K562 (cell line): ENCODE measurements at regions not wholly inside any gene's neighbourhood (a gene's known extent, or its start where the extent isn't known, plus 50 kb on each side); places are given as distances from the start of the nearest gene placed in this dataset.

ENCODE experiments used
- ATAC-seq: fragments of 200-7000 bp; cut with Tn5 transposase; 3 replicates; pipeline ENCODE4 v1.9.1; 2020; ENCODE audit warnings: moderate library complexity
- BruUV-seq: library from RNA; stranded (reverse); fragments of 400-500 nt; replicated peaks from 2 replicates; lab custom pipeline; 2021; lab: Mats Ljungman, UMichigan
- CTCF ChIA-PET: fragments of 300-600 bp; formaldehyde crosslinking; extraction: SDS; loops from one replicate; lab custom pipeline; 2021; ENCODE audit warnings: low intra/inter-chr PET ratio; lab: Yijun Ruan, JAX
- POLR2A ChIA-PET: fragments of 300-600, 350-650 bp; sonication (Branson Sonifier 250); formaldehyde crosslinking; extraction: SDS; loops from one replicate; lab custom pipeline; 2021; ENCODE audit warnings: antibody characterized with exemption, inconsistent platforms; lab: Yijun Ruan, JAX
- DNase-seq, 4 experiments: peaks; one replicate each; pipeline versions ENCODE4 v3.0.0 to v3.0.0-alpha.2; 2011 to 2018; ENCODE audit warnings: low spot score in 3 of 4, mixed read lengths in 3 of 4; ENCODE audit errors: extremely low read depth in 1 of 4
- FAIRE-seq: peaks from 2 replicates; lab custom pipeline; 2011; peaks lifted over from hg19 to GRCh38; lab: Jason Lieb, UNC
- H2AFZ ChIP-seq: 2 replicates; pipeline ENCODE4 v1.6.0; 2011; ENCODE audit warnings: low read depth, low read length, control low read depth, inconsistent platforms
- H3K27ac ChIP-seq: fragments of 200-600 bp; 3 replicates; pipeline ENCODE4 v1.8.0; 2011; ENCODE audit warnings: low read depth, mild to moderate bottlenecking, control low read depth, inconsistent platforms, low read length, moderate library complexity, mixed read lengths; ENCODE audit errors: extremely low read depth
- H3K27me3 ChIP-seq, 2 experiments: fragments of 300-600 bp in 1 of 2; 2 replicates in 1 of 2; 3 replicates in 1 of 2; pipeline versions ENCODE4 v1.6.0 to v1.8.0; 2011; ENCODE audit warnings: inconsistent platforms in 2 of 2, low read length in 2 of 2, mild to moderate bottlenecking in 1 of 2, mixed read lengths in 1 of 2, moderate library complexity in 1 of 2; ENCODE audit not compliant: control insufficient read depth in 2 of 2, insufficient read depth in 2 of 2
- H3K36me3 ChIP-seq: fragments of 300-600 bp; 3 replicates; pipeline ENCODE4 v1.8.0; 2011; ENCODE audit warnings: mild to moderate bottlenecking, low read length, inconsistent platforms; ENCODE audit not compliant: control insufficient read depth, insufficient read depth
- H3K4me1 ChIP-seq, 2 experiments: fragments of 200-600 bp in 1 of 2; replicated peaks in 1 of 2; 2 replicates in 1 of 2; 3 replicates in 1 of 2; pipeline versions ENCODE4 v1.5.1 to v1.8.0; 2011; ENCODE audit warnings: inconsistent platforms in 2 of 2, low read length in 2 of 2, mild to moderate bottlenecking in 1 of 2, mixed read lengths in 1 of 2, moderate library complexity in 1 of 2; ENCODE audit not compliant: control insufficient read depth in 2 of 2, insufficient read depth in 2 of 2
- H3K4me2 ChIP-seq: 2 replicates; pipeline ENCODE4 v1.6.1; 2011; ENCODE audit warnings: low read length, control low read depth, inconsistent platforms, mixed read lengths; ENCODE audit not compliant: insufficient read depth
- H3K4me3 ChIP-seq: fragments of 200-600 bp; sonication (generic), shearing (Covaris generic); 2 replicates; pipeline ENCODE4 v1.5.1; 2016; ENCODE audit warnings: control low read depth, inconsistent platforms
- H3K79me2 ChIP-seq: fragments of 200-600 bp; 3 replicates; pipeline ENCODE4 v1.8.0; 2011; ENCODE audit warnings: low read length, inconsistent platforms; ENCODE audit not compliant: control insufficient read depth, insufficient read depth
- H3K9ac ChIP-seq, 2 experiments: 2 replicates each; pipeline versions ENCODE4 v1.6.0 to v1.6.1; 2011; ENCODE audit warnings: low read depth in 2 of 2, low read length in 2 of 2, control low read depth in 1 of 2, inconsistent platforms in 1 of 2, mild to moderate bottlenecking in 1 of 2, mixed read lengths in 1 of 2; ENCODE audit not compliant: insufficient read depth in 1 of 2
- H3K9me1 ChIP-seq: one replicate; pipeline ENCODE4 v1.6.0; 2011; ENCODE audit warnings: inconsistent platforms, mild to moderate bottlenecking, low read length, moderate library complexity; ENCODE audit not compliant: control insufficient read depth, insufficient read depth
- H3K9me3 ChIP-seq: replicated peaks from 2 replicates; pipeline ENCODE4 v1.5.1; 2011; ENCODE audit warnings: low read depth, low read length, inconsistent platforms; ENCODE audit not compliant: control insufficient read depth, insufficient read depth
- H4K20me1 ChIP-seq: replicated peaks from 2 replicates; pipeline ENCODE4 v1.6.1; 2011; ENCODE audit warnings: low read length, inconsistent platforms, mixed read lengths; ENCODE audit not compliant: control insufficient read depth, insufficient read depth
- ATF7 ChIP-seq: fragments of 450-650 bp; IDR thresholded peaks from 2 replicates; pipeline ENCODE4 v1.7.1; 2014; ENCODE audit warnings: mild to moderate bottlenecking, moderate library complexity
- CEBPG ChIP-seq, 3 experiments: fragments of 200-800 bp in 1 of 3; sonication (Bioruptor generic) in 1 of 3; sonication (generic) in 1 of 3; formaldehyde crosslinking in 1 of 3; IDR thresholded peaks in 2 of 3; conservative IDR thresholded peaks in 1 of 3; 2 replicates each; pipeline versions ENCODE4 v1.6.1 to v1.8.0; 2016 to 2022; ENCODE audit warnings: missing compliant biosample characterization in 2 of 3, missing genetic modification characterization in 2 of 3, mild to moderate bottlenecking in 1 of 3, missing genetic modification reagents in 1 of 3
- CTCFL ChIP-seq: IDR thresholded peaks from 2 replicates; pipeline ENCODE4 v1.6.1; 2011; ENCODE audit warnings: borderline replicate concordance, low read depth, mild to moderate bottlenecking, moderate library complexity, low read length; ENCODE audit not compliant: insufficient read depth, poor library complexity, severe bottlenecking
- DACH1 ChIP-seq: fragments of 450-650 bp; IDR thresholded peaks from 2 replicates; pipeline ENCODE4 v1.6.1; 2018; ENCODE audit not compliant: partially characterized antibody
- E2F3 ChIP-seq: fragments of 250-450 bp; sonication (Bioruptor Pico); IDR thresholded peaks from 2 replicates; pipeline ENCODE4 v1.4.0; 2020; ENCODE audit warnings: mild to moderate bottlenecking
- EGR1 ChIP-seq: fragments of 450-650 bp; conservative IDR thresholded peaks from 2 replicates; pipeline ENCODE4 v1.6.1; 2017; ENCODE audit warnings: mild to moderate bottlenecking
- ELF4 ChIP-seq: fragments of 450-650 bp; formaldehyde crosslinking; IDR thresholded peaks from 2 replicates; pipeline ENCODE4 v1.4.0; 2022; ENCODE audit warnings: missing genetic modification characterization
- GTF2F1 ChIP-seq: IDR thresholded peaks from 2 replicates; pipeline ENCODE4 v1.6.1; 2011; ENCODE audit warnings: low read depth, low read length, improper control_type of control experiment
- ILK ChIP-seq: fragments of 450-650 bp; IDR thresholded peaks from 2 replicates; pipeline ENCODE4 v1.6.1; 2016; ENCODE audit warnings: missing genetic modification characterization, low read depth, mild to moderate bottlenecking, missing compliant biosample characterization, moderate library complexity, borderline replicate concordance
- PML ChIP-seq: IDR thresholded peaks from 2 replicates; pipeline ENCODE4 v1.6.1; 2012; ENCODE audit warnings: low read length, inconsistent platforms
- PTRF ChIP-seq: fragments of 450-650 bp; IDR thresholded peaks from 2 replicates; pipeline ENCODE4 v1.6.1; 2016; ENCODE audit warnings: mild to moderate bottlenecking, missing genetic modification characterization, missing compliant biosample characterization
- TRIM24 ChIP-seq, 2 experiments: fragments of 450-650 bp; IDR thresholded peaks; 2 replicates each; pipeline ENCODE4 v1.6.1; 2016
- ZBTB5 ChIP-seq: fragments of 450-650 bp; IDR thresholded peaks from 2 replicates; pipeline ENCODE4 v1.6.1; 2017; ENCODE audit warnings: antibody characterized with exemption
- ZNF232 ChIP-seq: sonication (generic); formaldehyde crosslinking; IDR thresholded peaks from 2 replicates; pipeline ENCODE4 v1.8.0; 2022; ENCODE audit warnings: mild to moderate bottlenecking, missing genetic modification reagents
- ZNF239 ChIP-seq: fragments of 250-450 bp; sonication (Bioruptor Pico); IDR thresholded peaks from 2 replicates; pipeline ENCODE4 v1.4.0; 2020; ENCODE audit warnings: mild to moderate bottlenecking
- WGBS: fragments of 100-300 bp; shearing (Covaris generic); methylation state at CpG from one replicate; pipeline ENCODE4 v1.1.6; 2016; ENCODE audit warnings: low coverage, mixed read lengths; ENCODE audit not compliant: insufficient coverage; ENCODE audit errors: missing lambda C conversion rate; 5-methylcytosine and 5-hydroxymethylcytosine counted together
- in situ Hi-C: fragments of 300-500 bp; cut with MboI; formaldehyde crosslinking; loops from 4 replicates; pipeline ENCODE4 v1.15.0; 2018; ENCODE audit warnings: inconsistent platforms, mixed read lengths
- intact Hi-C: fragments of 100-400 bp; cut with micrococcal nuclease; formaldehyde crosslinking; loops from 2 replicates; pipeline ENCODE4 v1.14.2; 2022

GRCh38 chr5:139733698-139734538 is 61.7 kb upstream of the PSD2 start:
- no peaks in the 10 kb centered on the region for H4K20me1 ChIP-seq
- H3K79me2 ChIP-seq, result no peaks in the 10 kb centered on the region
- peak; percentile 40 for ATAC-seq
- WGBS, result 61% methylated on average over 19 of the region's 22 CpGs
- no TSS peak for BruUV-seq
- no peaks in the 10 kb centered on the region for H3K9me3 ChIP-seq
- ChIA-PET CTCF (no interaction called here), POLR2A (interaction anchor here (0.6 to 1.1 kb wide), 2 partner anchors 11 to 1081 kb away, joined by 3 read pairs; no protein-coding TSS in a partner anchor)
- no peak overlapping the region for H3K4me3 ChIP-seq
- no peaks in the 10 kb centered on the region for H3K36me3 ChIP-seq
- intact Hi-C loops, result no loop called here
- no peak overlapping the region for H3K27ac ChIP-seq
- H3K9me1 ChIP-seq, result no peaks in the 10 kb centered on the region
- FAIRE-seq, result no peak
- no peak overlapping the region for H3K4me2 ChIP-seq
- peaks cover 0 to 9% of the 10 kb centered on the region in 2 experiments; a peak in 2 of 5 replicates for H3K4me1 ChIP-seq
- no peak for DNase-seq
- no peak overlapping the region for H2AFZ ChIP-seq
- no peaks in the 10 kb centered on the region for H3K27me3 ChIP-seq
- H3K9ac ChIP-seq, result peak overlapping the region in 1 of 2 experiments; percentile 65; a peak in 2 of 4 replicates
- in situ Hi-C loops, result no loop called here
- TF ChIP-seq PTRF (no peak), PML (no peak), CEBPG (CRISPR knock-in tag; IDR thresholded peaks at IDR 0.05) (no peak), CEBPG (tag; conservative IDR thresholded peaks at IDR 0.05 in 1 of 2, IDR thresholded peaks at IDR 0.05 in 1 of 2) (no peak), DACH1 (no peak), ZBTB5 (no peak), ILK (tag) (no peak), CTCFL (no peak), EGR1 (no peak), ZNF232 (CRISPR knock-in tag) (no peak), E2F3 (CRISPR knock-in tag) (no peak), ZNF239 (no peak), GTF2F1 (no peak), ELF4 (no peak), TRIM24 (IDR thresholded peaks at IDR 0.05) (no peak), ATF7 (no peak)
